ENCODE measurements at regions not wholly inside any gene's neighbourhood (a gene's known extent, or its start where the extent isn't known, plus 50 kb on each side); places are given as distances from the start of the nearest gene placed in this dataset.
"Not testable (repeated sequence)": the region's sequence is repeated elsewhere in the genome, so short reads cannot be mapped to it uniquely, and the experiment has no call there.

DNA sequence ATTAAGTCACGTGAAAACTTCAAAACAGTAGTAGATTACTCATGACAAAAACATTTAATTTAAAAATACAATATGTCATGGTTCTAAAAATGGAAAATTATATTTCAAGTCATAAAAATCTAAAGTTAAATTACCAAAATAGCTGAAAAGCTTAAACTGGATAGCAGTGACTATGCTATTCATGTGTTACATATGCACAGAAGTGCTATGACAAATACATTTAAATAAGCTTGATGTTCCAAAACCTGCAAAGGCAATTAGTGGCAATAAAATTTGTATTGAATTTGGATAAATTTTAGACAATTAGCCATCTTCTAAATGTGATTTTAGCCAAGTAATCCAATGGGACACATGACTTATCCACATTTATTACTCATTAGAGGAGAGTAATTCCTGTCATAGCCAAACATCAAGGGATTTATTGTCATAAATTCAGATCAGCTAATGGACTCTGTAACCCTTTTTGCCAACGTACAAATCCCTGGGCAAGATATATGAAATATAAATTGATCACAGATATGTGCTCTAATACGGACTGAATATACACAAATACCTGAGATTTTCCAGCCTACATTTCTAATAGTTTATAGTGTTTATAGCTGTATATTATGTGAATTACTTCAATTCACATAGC, 419.4 kb downstream of the ISL1 start:
- TF ChIP-seq ZFX (IDR thresholded peaks at IDR 0.05) = no peak
- TF ChIP-seq CTCF (conservative IDR thresholded peaks at IDR 0.05) = no peak
- no peak overlapping the region for H3K27ac ChIP-seq

GRCh38 chr5:51806677-51807076, 423.4 kb downstream of the ISL1 start:
- TF ChIP-seq ZFX (IDR thresholded peaks at IDR 0.05) = no peak
- no peak for TF ChIP-seq CTCF (conservative IDR thresholded peaks at IDR 0.05)
- H3K27ac ChIP-seq = no peak overlapping the region

DNA sequence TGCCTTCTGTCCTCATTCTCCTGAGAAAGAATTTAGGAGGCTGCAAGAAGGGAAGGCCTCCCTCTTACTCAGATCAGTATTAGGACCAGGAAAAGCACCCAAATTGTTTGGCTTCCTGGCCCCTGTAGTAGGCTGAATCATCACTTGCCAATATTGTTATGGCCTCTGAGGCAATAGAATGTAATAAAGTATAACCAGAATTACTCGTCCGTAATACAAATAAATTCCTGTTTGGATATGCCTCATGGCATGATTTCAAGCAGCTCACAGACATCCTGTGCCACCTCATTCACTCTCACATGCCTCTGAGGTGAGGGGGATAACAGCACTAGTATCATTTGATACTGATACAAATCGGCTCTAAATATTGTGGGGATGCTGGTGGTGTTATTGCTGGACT, 427.3 kb downstream of the ISL1 start:
- no peak for TF ChIP-seq CTCF (conservative IDR thresholded peaks at IDR 0.05)
- no peak for TF ChIP-seq ZFX (IDR thresholded peaks at IDR 0.05)
- no peak overlapping the region for H3K27ac ChIP-seq

DNA sequence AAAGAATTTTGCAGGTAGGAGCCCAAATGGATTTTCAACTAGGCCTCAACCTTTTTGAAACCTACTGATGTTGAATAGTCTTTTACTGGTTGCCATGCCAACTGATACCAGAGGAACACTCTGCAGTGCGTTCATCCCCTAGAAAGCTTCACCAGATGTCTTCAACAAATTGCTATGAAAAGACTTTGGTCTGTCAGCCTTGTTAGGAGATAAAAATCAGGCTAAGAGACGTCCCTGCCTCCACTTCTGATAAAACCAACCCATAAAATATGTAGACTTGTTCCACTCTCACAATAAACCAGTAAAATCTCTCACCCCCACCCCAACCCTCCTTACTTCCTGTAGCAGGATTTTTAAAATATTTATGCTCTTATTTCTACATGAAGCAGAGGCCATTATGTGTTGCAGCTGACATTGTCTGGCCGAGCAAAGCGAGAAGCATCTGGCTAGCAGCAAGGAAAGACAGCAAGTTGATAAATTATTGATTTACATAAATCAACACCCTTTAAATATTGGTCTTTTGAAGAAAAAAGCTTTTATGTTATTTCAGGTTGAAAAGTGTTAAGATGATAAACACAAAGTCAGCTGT, 428.7 kb downstream of the ISL1 start:
- no peak overlapping the region for H3K27ac ChIP-seq
- TF ChIP-seq CTCF (conservative IDR thresholded peaks at IDR 0.05) (no peak), ZFX (IDR thresholded peaks at IDR 0.05) (no peak)

GRCh38 chr5:51814817-51815216, 431.6 kb downstream of the ISL1 start:
- not testable (repeated sequence) for H3K27ac ChIP-seq

DNA sequence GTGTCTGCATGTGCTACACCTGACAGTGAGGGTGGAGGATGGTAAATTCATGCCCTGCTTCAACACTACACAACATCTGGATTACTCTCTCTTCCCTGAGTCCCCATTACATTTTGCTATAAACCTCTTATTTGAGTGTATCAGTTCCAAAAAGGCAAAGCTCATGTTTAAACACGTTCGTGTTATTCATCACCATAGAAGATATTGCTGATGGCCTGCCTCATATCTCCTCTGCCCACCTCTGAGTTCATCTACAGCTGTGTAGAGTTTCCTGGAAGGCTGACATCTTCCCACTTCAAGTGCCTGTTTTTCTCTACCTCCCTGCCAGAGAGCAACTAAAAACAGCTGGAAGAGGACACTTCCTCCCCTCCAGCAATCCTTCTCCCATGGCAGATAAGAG, 433.2 kb downstream of the ISL1 start:
- H3K27ac ChIP-seq = no peak overlapping the region
- TF ChIP-seq ZFX (IDR thresholded peaks at IDR 0.05) (no peak), CTCF (conservative IDR thresholded peaks at IDR 0.05) (no peak)

- no peak for TF ChIP-seq ZFX (IDR thresholded peaks at IDR 0.05)
- no peak; the same call in none of the 2 replicates for TF ChIP-seq CTCF (conservative IDR thresholded peaks at IDR 0.05)
- H3K27ac ChIP-seq = no peak overlapping the region
Measured at GRCh38 chr5:51821697-51822096, 438.4 kb downstream of the ISL1 start.

DNA sequence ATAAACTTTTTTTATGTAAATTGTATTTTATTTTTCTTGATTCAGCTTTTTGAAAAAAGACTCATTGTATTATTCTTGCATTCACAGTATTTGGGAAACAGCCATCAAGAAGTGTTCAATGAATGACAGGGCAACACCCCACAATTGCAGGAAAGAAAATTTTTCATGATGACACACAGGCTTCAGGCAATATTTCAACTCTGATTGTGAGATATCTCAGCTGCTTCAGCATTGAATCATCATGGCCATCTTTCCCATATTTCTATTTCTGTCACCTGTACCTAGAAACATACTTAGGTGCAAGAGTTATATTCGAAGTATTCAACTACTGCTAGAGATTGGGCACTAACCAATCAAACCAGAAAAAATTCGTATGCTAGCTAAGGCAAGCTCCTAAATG, 446.0 kb downstream of the ISL1 start:
- H3K27ac ChIP-seq = no peak overlapping the region
- TF ChIP-seq ZFX (IDR thresholded peaks at IDR 0.05) (no peak), CTCF (conservative IDR thresholded peaks at IDR 0.05) (no peak)

Data from C4-2B (cell line).